G401 (cell line): ENCODE measurements at regions not wholly inside any gene's neighbourhood (a gene's known extent, or its start where the extent isn't known, plus 50 kb on each side); places are given as distances from the start of the nearest gene placed in this dataset.

Experiments
- DNase-seq: peaks from one replicate; pipeline ENCODE4 v3.0.0-alpha.2; 2015; ENCODE audit warnings: low spot score
- in situ Hi-C: cut with HindIII; loops from 2 replicates; pipeline ENCODE4 v1.10.0; 2016; ENCODE audit warnings: low sequenced_read_pairs, mixed read lengths

- in situ Hi-C loops = no loop called here
- no peak for DNase-seq
Observed at GRCh38 chr2:156175946-156176345, 156.6 kb downstream of the NR4A2 start.

DNA sequence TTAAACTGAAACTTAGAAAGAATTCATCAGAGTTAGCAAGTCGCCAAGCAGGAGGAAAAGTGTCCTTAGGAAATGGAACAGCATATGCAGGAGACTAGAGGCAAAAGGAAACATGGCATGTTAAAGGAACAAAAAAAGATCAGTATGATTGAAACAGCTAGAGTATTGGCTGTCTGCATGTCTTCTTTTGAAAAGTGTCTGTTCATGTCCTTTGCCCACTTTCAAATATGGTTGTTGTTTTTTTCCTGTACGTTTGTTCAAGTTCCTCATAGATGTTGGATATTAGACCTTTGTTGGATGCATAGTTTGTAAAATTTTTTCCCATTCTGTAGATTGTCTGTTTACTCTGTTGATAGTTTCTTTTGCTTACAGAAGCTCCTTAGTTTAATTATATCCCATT lies 161.6 kb downstream of the NR4A2 start:
- in situ Hi-C loops = no loop called here
- DNase-seq = no peak

DNA sequence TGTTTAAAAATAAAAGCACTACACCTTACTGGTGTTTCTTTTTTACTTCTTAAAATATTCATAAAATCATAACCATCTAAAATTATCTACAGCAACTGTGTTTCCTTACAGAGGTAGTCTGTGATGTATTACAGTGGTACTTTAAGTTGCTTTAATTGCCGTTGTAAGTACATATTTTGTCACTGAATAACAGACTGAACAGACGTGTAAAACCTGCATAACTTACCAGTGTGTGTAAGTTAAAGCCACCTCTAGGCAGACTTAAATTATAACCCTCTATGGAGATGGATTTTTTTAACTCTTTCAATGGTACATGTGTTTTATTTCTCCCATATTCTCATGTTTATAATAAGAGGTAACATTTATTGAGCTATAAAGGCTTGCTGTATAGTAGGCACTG lies 166.8 kb downstream of the NR4A2 start:
- no peak for DNase-seq
- in situ Hi-C loops = no loop called here

- in situ Hi-C loops = no loop called here
- DNase-seq = no peak
Observed at GRCh38 chr2:156164091-156164720, 168.3 kb downstream of the NR4A2 start.

- in situ Hi-C loops = no loop called here
- no peak for DNase-seq
Observed at GRCh38 chr2:156158808-156159207, 173.7 kb downstream of the NR4A2 start.

DNA sequence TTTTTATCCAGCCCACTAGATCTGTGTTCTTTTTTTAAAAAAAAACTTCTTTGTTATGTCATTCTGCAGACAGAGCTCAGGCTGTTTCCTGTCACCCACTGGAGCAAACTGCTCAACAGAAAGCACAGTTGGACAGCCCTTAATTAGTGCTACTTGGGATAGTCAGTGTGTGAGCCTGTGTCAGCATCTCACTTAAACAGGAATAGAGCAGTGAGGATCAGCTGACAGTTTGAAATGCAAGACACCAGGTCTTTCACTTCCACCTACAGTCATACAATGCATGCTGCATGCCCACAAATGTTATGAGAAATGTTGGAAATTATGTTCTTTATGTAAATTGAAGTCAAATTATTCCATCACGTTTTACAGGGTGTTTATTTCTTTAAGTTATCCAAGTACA lies 174.9 kb downstream of the NR4A2 start:
- in situ Hi-C loops = no loop called here
- DNase-seq = no peak

DNA sequence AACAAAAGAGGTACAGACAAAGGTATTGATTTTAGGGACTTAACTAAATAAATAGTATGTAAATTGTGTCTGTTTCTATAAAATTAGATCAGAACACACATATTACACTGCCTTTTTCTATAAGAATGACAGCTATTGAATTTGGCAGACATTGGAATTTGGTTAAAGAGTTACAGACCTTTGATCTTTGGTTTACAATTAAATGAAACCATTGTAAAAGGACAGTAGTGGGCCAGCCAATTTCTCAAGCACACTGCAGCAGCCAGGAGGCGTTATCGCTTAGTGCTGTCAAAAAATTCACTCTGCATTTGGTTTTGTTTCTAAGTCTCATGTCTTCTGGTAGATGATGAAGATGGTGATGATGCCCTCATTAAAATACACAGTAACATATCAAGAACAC lies 175.9 kb downstream of the NR4A2 start:
- no peak for DNase-seq
- in situ Hi-C loops = no loop called here

GRCh38 chr2:156155319-156155718 lies 177.2 kb downstream of the NR4A2 start:
- in situ Hi-C loops = no loop called here
- no peak for DNase-seq

- DNase-seq = no peak
- in situ Hi-C loops = no loop called here
Observed at GRCh38 chr2:156151351-156151750, 181.2 kb downstream of the NR4A2 start.

GRCh38 chr2:156147594-156148330 lies 184.8 kb downstream of the NR4A2 start:
- in situ Hi-C loops = no loop called here

GRCh38 chr2:156145976-156146375 lies 186.5 kb downstream of the NR4A2 start:
- in situ Hi-C loops = no loop called here

More at GRCh38 chr2:156147594-156148330, 184.8 kb downstream of the NR4A2 start:
- no peak for DNase-seq

DNA sequence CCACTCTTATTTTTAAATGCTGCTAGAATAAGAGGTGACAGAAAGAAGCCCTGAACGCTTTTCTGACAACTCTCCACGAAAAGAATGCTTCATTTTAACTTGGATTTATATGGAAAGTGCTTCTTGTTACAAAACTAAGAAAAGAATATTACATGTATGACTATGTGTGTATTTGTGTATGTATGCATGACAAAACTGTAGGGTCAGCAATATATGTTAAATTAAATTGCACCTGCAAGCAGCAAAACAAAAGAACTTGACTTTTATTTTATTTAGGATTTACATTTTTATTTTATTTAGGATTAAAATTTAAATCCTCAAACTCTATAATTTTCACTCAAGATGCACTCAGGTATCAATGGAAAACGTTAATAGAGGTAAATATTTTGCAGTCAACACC lies 187.1 kb downstream of the NR4A2 start:
- no peak for DNase-seq
- in situ Hi-C loops = no loop called here

More at GRCh38 chr2:156145976-156146375, 186.5 kb downstream of the NR4A2 start:
- no peak for DNase-seq

DNA sequence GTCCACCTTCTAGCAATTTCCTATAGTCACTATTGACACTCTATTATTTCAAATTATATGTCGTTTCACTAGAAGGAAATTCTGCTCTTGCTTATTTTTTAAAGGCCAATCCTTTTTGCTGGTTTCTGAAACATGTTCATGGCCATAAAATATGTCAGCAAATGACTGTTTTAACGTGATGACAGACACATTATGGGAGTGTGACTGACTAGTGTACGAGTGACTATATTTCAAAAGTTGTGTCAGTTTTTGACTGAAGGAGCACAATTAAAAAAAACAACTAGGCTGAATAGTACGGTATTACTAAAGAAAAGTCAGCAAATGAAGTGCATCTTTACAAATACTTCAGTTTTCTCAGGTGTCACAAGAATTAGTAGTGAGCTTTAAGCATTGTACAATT lies 196.0 kb downstream of the NR4A2 start:
- in situ Hi-C loops = no loop called here
- no peak for DNase-seq

- DNase-seq = no peak
- in situ Hi-C loops = no loop called here
Observed at GRCh38 chr2:156134887-156135286, 197.6 kb downstream of the NR4A2 start.

DNA sequence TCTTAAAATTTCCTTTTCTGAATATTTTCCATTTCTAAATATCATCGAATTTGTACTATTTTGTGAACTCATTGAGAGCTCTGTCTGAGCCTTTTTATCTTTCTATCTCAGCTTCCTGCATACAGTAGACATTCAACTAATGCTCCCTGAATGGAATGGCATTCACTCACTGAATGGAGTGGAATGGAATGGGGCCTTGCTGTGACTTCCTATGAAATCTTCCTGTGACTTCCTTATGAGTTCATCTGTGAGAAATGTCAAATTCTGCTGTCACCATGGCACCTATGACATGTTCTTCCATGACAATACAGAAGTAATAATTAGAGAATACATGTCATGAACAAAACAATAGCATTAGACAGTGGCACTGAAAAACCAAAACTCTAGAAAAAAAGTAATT lies 199.6 kb downstream of the NR4A2 start:
- in situ Hi-C loops = no loop called here
- no peak for DNase-seq

DNA sequence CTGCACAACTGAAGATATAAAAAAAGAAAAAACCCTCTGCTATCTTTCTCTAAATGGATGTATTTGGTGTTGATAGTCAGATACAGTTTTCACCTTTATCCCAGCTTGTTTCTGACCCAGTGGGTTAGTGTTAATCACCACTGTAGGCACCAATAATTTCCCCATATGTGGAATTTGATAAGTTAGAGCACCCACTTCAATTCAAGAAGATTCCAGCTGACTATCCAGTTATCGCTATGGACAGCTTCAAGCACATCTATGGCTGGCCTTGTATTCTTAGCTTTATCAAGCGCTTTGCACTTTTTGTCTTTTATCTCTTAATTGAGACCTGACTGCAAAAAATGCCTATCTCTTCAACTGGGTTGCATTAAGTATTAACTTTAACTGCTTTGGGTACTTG lies 200.4 kb downstream of the NR4A2 start:
- in situ Hi-C loops = no loop called here
- DNase-seq = no peak

- no peak for DNase-seq
- in situ Hi-C loops = no loop called here
Observed at GRCh38 chr2:156129227-156129626, 203.3 kb downstream of the NR4A2 start.

GRCh38 chr2:156125018-156125417 lies 207.5 kb downstream of the NR4A2 start:
- in situ Hi-C loops = no loop called here
- DNase-seq = no peak

DNA sequence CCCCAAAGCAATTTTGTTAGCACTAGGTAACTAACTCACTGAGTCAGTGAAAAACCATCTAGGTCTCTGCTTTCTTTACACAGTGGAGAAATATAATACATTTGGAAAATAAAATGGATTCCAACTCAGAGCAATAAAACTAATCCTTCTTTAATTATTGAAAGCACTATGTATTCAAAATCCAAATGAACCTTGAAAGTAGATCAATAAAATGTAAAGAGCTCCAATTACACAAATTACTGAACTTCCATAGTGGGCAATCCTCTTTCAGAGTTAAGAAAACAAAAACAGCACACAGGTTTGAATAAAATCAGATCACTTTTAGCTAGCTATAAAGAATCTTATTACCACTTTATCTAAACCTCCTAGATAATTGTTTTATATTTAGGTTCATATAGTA lies 208.1 kb downstream of the NR4A2 start:
- no peak for DNase-seq
- in situ Hi-C loops = no loop called here

GRCh38 chr2:156118753-156119416 lies 213.6 kb downstream of the NR4A2 start:
- no peak for DNase-seq
- in situ Hi-C loops = no loop called here

GRCh38 chr2:156116113-156116512 lies 216.4 kb downstream of the NR4A2 start:
- in situ Hi-C loops = no loop called here
- no peak for DNase-seq
